Left cardiac atrium (tissue), 4 donors: ENCODE measurements at regions not wholly inside any gene's neighbourhood (a gene's known extent, or its start where the extent isn't known, plus 50 kb on each side); places are given as distances from the start of the nearest gene placed in this dataset.

Source experiments
- ATAC-seq, 2 donors: fragments of 200-7000 bp; cut with Tn5 transposase; one replicate each; pipeline ENCODE4 v1.9.1; 2020; ENCODE audit warnings: mild to moderate bottlenecking in 2 of 2, moderate library complexity in 2 of 2
- DNase-seq: peaks from one replicate; pipeline ENCODE4 v3.0.0-alpha.2; 2020
- intact Hi-C, 2 donors: fragments of 100-400 bp; cut with DNase I; formaldehyde crosslinking; loops; one replicate each; pipeline versions ENCODE4 v1.14.1 to v1.15.1; 2022 to 2023
- donor health status: DM: no; HTN: yes; CAD: no.
- donor health status: DM: no; HTN: yes; CAD: no; lungs with severe emphysema.
- donor health status: DM: yes; HTN: yes; CAD: no.
- donor health status: Dilated cardiomyopathy.

DNA sequence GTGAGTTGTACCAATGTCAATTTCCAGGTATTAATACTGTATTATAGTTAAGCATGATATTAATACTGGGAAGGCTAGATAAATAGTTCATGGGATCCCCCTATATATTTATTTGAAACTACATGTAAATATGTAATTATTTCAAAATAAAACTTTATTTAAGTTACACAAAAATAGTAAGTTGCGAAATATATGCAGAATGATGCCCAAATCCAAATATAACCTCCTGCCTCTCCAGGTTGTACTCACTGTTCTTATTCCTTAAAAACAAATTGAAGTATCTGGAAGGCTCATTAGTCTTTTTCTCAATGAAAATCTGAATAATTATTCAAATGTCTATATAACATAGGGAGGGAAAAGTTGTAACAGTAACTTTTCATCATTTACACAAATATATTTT is 161.9 kb upstream of the DEFB112 start:
- DNase-seq, result no peak
- ATAC-seq, result no peak
- intact Hi-C loops, result no loop called here

DNA sequence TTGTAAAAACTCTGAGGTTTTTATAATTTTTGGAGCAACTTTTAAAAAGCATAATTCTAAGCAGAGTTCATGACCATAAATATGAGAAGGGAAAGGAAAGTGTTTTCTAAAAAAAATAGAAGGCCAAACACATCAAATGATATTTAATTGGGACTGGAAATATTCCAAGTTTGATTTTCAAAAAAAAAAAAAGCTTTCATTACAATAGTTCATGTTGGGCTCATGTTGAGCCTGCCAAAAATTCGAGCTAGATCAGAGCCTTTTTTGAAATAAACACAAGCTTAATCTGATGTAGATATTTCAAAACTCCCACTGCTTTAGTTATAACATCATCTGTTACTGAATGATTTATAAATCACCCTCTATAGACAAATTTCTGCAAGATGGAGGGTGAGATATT is 163.4 kb upstream of the DEFB112 start:
- intact Hi-C loops, result no loop called here
- ATAC-seq, result no peak
- DNase-seq, result no peak

- ATAC-seq (no peak), DNase-seq (no peak)
- intact Hi-C loops, result no loop called here
These were observed 165.2 kb upstream of the DEFB112 start for GRCh38 chr6:50214937-50215336.

DNA sequence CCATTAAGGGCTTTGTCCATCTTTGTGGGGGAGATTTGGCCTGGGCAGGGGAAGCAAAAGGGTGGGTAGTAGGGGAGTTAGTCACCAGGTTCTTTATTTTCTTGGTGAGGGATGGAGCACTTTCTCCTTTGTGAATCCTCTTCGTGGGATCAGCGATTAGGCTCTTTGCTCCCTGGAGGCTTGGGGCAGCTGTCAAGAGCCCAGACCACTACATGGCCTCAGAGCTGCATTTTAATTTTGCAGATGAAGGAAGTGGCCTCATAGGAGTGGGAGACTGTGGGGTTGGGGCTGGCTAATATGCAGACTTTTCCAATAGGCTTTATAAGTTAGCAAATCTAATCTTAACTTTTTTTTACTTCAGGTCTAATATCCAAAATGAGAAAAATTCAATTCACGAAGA is 168.1 kb upstream of the DEFB112 start:
- ATAC-seq (no peak), DNase-seq (no peak)
- intact Hi-C loops, result no loop called here

GRCh38 chr6:50236164-50236563 is 186.4 kb upstream of the DEFB112 start:
- intact Hi-C loops, result no loop called here

DNA sequence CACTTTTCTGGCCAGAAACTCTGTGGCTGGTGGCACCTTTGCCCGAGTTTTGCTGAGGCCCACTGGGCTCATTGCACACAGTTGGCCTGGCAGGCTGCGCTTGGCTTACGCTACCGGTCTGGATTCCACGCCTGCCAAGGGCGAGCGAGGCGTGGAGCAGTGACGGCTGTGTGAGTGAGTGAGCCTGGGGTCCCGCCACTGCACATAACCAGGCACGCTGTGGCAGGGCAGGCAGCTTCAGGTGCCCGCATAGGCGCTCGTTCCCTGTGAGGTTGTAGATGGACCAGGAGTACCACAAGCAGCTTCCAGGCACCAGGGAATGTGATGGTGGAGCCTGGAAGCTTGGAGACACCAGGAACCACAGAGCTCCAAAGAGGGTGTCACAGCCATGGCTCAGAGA is 190.1 kb upstream of the DEFB112 start:
- DNase-seq, result no peak
- intact Hi-C loops, result no loop called here

More at GRCh38 chr6:50236164-50236563, 186.4 kb upstream of the DEFB112 start:
- no peak for ATAC-seq
- DNase-seq, result no peak

GRCh38 chr6:50240986-50241385 is 191.3 kb upstream of the DEFB112 start:
- DNase-seq (no peak), ATAC-seq (no peak)
- intact Hi-C loops, result no loop called here

More for the DNA sequence above, 190.1 kb upstream of the DEFB112 start:
- no peak for ATAC-seq

DNA sequence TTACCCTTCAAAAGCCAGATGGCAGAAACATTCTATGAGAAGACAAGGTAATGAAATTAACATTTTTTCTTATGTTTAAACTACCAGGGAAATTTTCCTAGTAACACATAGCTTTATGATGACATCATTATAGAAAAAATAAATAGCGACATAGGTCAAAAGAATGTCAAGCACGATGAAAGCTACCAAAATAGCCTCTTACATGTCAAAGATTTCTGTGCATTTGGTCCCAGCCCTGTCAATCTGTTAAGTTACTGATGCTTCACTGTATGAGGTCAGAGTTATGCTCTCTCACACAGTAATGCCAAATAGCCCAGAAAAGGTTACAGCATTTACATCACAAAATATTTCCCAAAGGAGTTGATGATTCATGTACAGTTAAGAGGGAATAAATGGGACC is 199.8 kb upstream of the DEFB112 start:
- intact Hi-C loops, result no loop called here

GRCh38 chr6:50257322-50257721 is 207.6 kb upstream of the DEFB112 start:
- DNase-seq (no peak), ATAC-seq (no peak)
- intact Hi-C loops, result no loop called here

More for the DNA sequence above, 199.8 kb upstream of the DEFB112 start:
- DNase-seq, result no peak
- no peak for ATAC-seq

DNA sequence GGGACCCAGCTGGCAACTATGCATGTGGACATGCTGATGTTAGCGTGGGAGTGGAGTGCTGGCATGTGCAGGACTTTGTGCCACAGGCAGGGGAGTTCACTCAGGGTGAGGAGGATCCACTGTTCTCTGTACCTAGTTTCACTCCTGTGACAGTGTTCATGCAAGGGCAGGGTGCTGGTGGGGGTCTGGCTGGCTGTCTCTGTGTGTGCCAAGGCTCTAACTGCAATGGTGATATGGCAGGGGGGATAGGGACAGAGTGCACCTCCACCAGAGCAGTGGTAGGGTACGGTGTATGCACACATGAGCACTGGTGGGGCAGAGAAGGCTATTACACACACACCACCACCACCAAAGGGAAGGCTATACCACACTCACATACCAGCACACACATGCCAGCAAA is 210.2 kb upstream of the DEFB112 start:
- no peak for ATAC-seq
- intact Hi-C loops, result no loop called here
- DNase-seq, result no peak

DNA sequence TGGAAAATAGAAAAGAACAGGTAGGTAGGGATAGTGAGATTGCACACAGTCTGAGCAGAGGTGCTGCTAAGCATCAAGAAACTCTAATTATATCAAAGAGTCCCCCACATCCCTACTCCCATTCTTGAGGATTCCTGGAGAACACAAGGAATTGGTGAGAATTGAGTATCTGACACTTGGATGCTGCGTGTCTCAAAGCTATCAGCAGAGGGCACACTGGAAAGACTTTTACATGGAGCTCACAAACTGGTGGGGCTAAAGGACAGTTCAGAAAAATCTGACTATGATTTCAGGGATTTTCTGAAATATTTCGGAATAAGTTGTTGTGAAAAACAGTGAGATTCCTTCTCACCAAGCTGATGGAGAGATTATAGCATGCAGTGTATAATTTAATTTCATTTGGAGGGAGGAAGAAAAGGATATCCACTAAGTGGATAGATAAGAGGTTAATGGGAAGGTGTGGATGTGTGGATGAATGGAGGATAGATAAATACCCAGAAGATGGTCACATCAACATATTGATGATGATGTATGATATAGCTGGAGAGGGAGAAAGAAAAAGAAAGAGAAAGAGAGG is 215.4 kb upstream of the DEFB112 start:
- intact Hi-C loops, result no loop called here
- DNase-seq (no peak), ATAC-seq (no peak)

DNA sequence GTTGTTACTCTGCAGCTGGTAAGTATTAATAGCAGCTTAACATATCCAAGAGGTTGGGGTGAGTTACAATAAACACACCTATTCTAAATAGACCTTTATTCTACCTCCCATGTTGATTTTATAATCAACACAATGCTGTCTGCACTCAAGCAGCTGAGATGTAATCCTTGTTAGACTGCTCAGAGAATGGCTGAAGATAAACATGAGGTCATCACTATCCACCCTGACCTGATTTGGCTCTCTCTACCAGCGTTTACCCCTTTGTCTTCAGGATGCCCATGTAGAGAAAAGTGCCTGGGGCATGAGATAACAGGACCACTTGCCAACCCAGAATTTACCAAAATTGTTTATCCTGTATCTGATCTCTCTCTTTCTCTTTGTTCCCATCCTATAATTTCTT is 220.7 kb upstream of the DEFB112 start:
- intact Hi-C loops, result no loop called here
- no peak for DNase-seq
- no peak for ATAC-seq

DNA sequence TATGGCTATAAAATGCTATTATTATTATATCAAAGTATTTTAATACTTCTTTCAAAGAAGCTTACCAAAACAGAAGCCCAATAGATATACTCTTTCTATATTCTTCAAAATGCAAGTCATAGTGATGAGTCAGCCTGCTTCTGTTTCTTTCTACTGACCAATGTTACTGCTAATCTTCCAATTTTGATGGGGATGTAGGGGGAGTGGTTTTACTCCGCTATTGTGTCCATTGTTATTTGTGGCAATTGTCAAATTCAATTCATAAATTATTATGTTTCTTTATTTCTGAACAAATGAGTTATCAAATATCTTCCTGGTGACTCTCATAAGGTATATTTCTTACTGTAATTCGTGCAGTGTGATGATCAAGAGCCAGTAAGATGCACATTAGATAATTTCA is 221.5 kb upstream of the DEFB112 start:
- intact Hi-C loops, result no loop called here
- no peak for ATAC-seq
- DNase-seq, result no peak

- intact Hi-C loops, result no loop called here
- no peak for ATAC-seq
- no peak for DNase-seq
These were observed 222.1 kb upstream of the DEFB112 start for GRCh38 chr6:50271817-50272216.

DNA sequence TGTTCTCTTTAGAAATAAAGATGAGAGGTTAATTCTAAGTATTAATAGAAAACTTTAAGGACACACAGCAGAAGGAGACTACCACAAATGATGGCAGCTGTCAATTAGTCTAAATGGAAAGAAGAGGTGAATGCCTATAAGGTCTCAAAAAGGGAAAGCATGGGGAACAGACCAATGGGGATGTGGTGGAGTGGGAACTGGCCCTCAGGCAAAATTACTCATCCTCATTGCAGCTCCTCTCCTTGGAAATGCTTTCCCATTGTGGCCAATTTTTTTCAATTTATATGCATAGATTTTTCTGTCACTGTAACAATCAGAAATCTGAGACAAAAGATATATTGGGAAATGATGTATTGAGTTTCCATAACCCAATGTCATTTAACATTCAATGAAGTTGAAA is 222.9 kb upstream of the DEFB112 start:
- DNase-seq (no peak), ATAC-seq (no peak)
- intact Hi-C loops, result no loop called here

GRCh38 chr6:50276771-50277261 is 227.1 kb upstream of the DEFB112 start:
- DNase-seq, result no peak
- intact Hi-C loops, result no loop called here
- ATAC-seq, result no peak

- intact Hi-C loops, result no loop called here
- DNase-seq, result no peak
- no peak for ATAC-seq
These were observed 228.0 kb upstream of the DEFB112 start for GRCh38 chr6:50277774-50278173.

DNA sequence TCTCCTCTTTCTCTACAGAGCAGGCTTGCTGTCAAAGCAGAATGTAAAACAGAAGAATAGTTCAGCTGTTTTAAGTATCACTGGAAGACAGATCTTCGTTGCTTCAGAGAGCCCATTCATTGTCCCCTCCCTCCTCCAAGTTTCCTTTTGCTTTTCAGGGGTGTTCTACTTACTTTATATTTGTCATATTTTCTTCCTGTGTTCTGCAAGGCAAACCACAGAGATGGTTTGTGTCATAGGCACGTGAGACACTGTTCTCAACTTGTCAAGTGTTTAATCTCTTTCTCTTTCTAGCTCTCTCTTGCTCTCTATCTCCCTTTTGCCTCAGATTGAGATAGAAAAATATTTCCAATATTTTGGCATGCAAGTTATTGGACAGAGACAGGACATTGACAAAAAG is 228.9 kb upstream of the DEFB112 start:
- intact Hi-C loops, result no loop called here
- DNase-seq, result no peak
- no peak for ATAC-seq

DNA sequence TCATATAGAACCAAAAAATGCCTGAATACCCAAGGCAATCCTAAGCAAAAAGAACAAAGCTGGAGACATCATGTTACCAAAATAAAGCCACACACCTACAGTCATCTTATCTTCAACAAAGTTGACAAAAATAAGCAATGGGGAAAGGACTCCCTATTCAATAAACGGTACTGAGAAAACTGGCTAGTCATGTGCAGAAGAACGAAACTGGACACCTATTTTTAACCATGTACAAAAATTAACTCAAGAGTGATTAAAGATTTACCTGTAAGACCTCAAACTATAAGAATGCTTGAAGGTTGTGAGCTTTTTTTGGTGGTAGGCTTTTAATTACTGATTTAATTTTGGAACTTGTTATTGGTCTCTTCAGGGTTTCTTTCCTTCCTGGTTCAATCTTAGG is 236.0 kb upstream of the DEFB112 start:
- intact Hi-C loops, result no loop called here
- ATAC-seq (no peak), DNase-seq (no peak)

DNA sequence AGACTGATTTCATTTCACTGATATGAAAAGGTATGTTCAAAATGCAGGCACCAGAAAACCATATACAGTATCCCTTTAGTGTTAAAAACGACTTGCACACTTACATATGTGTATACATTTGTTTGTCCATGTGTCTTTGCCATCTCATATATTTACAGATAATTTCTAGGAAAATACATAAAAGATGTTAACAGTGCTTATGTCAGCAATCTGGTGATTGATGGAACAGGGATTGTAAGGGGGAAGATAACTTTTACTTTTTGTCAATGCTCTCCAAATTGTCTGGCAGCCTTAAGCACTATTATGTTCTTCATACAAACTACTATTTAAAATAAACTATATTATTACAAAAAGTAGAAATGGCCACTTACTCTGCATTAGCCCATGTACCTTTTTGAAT is 238.5 kb upstream of the DEFB112 start:
- intact Hi-C loops, result no loop called here
- DNase-seq (no peak), ATAC-seq (no peak)

- no peak for ATAC-seq
- intact Hi-C loops, result no loop called here
- no peak for DNase-seq
These were observed 239.2 kb upstream of the DEFB112 start for GRCh38 chr6:50288881-50289280.

DNA sequence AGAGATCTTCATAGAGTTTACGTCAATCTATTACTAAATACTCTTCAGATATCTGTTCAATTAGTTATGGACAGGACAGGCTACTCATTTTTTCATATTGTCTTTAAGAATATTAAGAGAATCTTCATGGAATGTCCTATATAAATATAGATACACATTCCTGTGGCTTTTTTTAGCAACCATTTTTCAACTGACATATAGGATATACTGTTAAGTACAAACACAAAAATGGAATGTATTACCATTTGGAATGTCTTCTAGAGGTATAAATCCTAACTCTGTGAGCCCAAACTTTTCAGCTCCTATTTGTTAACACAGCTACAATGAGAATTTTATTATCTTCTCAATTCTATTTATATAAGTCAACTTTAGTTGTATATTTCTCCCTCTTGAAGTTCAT is 239.6 kb upstream of the DEFB112 start:
- DNase-seq (no peak), ATAC-seq (no peak)
- intact Hi-C loops, result no loop called here
